ENCODE measurements at regions not wholly inside any gene's neighbourhood (a gene's known extent, or its start where the extent isn't known, plus 50 kb on each side); places are given as distances from the start of the nearest gene placed in this dataset.

GRCh38 chrX:26334232-26334631, 118.3 kb downstream of the MAGEB5 start:
- Histone ChIP-seq H3K4me2 (no peak overlapping the region), H3K9ac (no peak overlapping the region), H3K27ac (no peak overlapping the region), H3K4me1 (no peaks in the 10 kb centered on the region), H3K36me3 (no peaks in the 10 kb centered on the region), H2AFZ (replicated peaks) (no peak overlapping the region), H4K20me1 (ENCODE audit: low read depth) (no peaks in the 10 kb centered on the region), H3K9me3 (ENCODE audit: low read depth) (no peaks in the 10 kb centered on the region), H3F3A (ENCODE audit: low read depth) (no peaks in the 10 kb centered on the region), H3K4me3 (no peak overlapping the region), H3K79me2 (ENCODE audit: low read depth) (no peaks in the 10 kb centered on the region), H3K27me3 (no peaks in the 10 kb centered on the region)
- Mint-ChIP-seq H3K27ac (no peak overlapping the region), H3K27me3 (ENCODE audit: insufficient read depth, low read depth) (no peaks in the 10 kb centered on the region), H3K4me3 (no peak overlapping the region), H3K36me3 (no peaks in the 10 kb centered on the region), H3K4me1 (no peaks in the 10 kb centered on the region), H3K9me3 (peaks cover 9% of the 10 kb centered on the region)
- no peak for DNase-seq (ENCODE audit: low spot score)
- TF ChIP-seq EZH2 (IDR thresholded peaks at IDR 0.05) = no peak
- TF ChIP-seq CTCF (IDR thresholded peaks at IDR 0.05) = no peak
- no peak for TF ChIP-seq EZH2phosphoT487 (IDR thresholded peaks at IDR 0.05)

- Histone ChIP-seq H2AFZ (replicated peaks) (no peak overlapping the region), H3K4me1 (no peaks in the 10 kb centered on the region), H3F3A (ENCODE audit: low read depth) (no peaks in the 10 kb centered on the region), H3K27ac (no peak overlapping the region), H3K79me2 (ENCODE audit: low read depth) (no peaks in the 10 kb centered on the region), H3K27me3 (no peaks in the 10 kb centered on the region), H3K4me2 (no peak overlapping the region), H3K9me3 (ENCODE audit: low read depth) (no peaks in the 10 kb centered on the region), H3K4me3 (no peak overlapping the region), H3K36me3 (no peaks in the 10 kb centered on the region), H4K20me1 (ENCODE audit: low read depth) (no peaks in the 10 kb centered on the region), H3K9ac (no peak overlapping the region)
- H3K4me1 Mint-ChIP-seq = no peaks in the 10 kb centered on the region
- H3K9me3 Mint-ChIP-seq = peaks cover 3% of the 10 kb centered on the region
- H3K27ac Mint-ChIP-seq = no peak overlapping the region
- DNase-seq (ENCODE audit: low spot score) = no peak
- no peaks in the 10 kb centered on the region for H3K36me3 Mint-ChIP-seq
- TF ChIP-seq EZH2 (IDR thresholded peaks at IDR 0.05) (no peak), EZH2phosphoT487 (IDR thresholded peaks at IDR 0.05) (no peak), CTCF (IDR thresholded peaks at IDR 0.05) (no peak)
- H3K27me3 Mint-ChIP-seq (ENCODE audit: insufficient read depth, low read depth) = no peaks in the 10 kb centered on the region
- H3K4me3 Mint-ChIP-seq = no peak overlapping the region
Measured at GRCh38 chrX:26328608-26329319, 112.8 kb downstream of the MAGEB5 start.

GRCh38 chrX:26309262-26309661, 93.3 kb downstream of the MAGEB5 start:
- no peak for TF ChIP-seq EZH2phosphoT487 (IDR thresholded peaks at IDR 0.05)
- TF ChIP-seq CTCF (IDR thresholded peaks at IDR 0.05) = no peak
- no peak for TF ChIP-seq EZH2 (IDR thresholded peaks at IDR 0.05)
- no peak overlapping the region for H3K4me2 ChIP-seq
- H3K27me3 ChIP-seq = no peaks in the 10 kb centered on the region
- peaks cover 6% of the 10 kb centered on the region for H3K9me3 ChIP-seq (ENCODE audit: low read depth)
- H3K36me3 ChIP-seq = no peaks in the 10 kb centered on the region
- Mint-ChIP-seq H3K4me1 (peaks cover 3% of the 10 kb centered on the region), H3K9me3 (no peaks in the 10 kb centered on the region), H3K27me3 (ENCODE audit: insufficient read depth, low read depth) (no peaks in the 10 kb centered on the region), H3K36me3 (no peaks in the 10 kb centered on the region), H3K4me3 (no peak overlapping the region), H3K27ac (no peak overlapping the region)
- H3K4me1 ChIP-seq = no peaks in the 10 kb centered on the region
- no peak overlapping the region for H3K4me3 ChIP-seq
- no peaks in the 10 kb centered on the region for H4K20me1 ChIP-seq (ENCODE audit: low read depth)
- H2AFZ ChIP-seq (replicated peaks) = no peak overlapping the region
- no peak overlapping the region for H3K9ac ChIP-seq
- H3K79me2 ChIP-seq (ENCODE audit: low read depth) = no peaks in the 10 kb centered on the region
- H3K27ac ChIP-seq = no peak overlapping the region
- H3F3A ChIP-seq (ENCODE audit: low read depth) = no peaks in the 10 kb centered on the region
- no peak for DNase-seq (ENCODE audit: low spot score)

All from neural progenitor cell (in vitro differentiated cells).